Omental fat pad (tissue), 3 donors: ENCODE measurements at regions not wholly inside any gene's neighbourhood (a gene's known extent, or its start where the extent isn't known, plus 50 kb on each side); places are given as distances from the start of the nearest gene placed in this dataset.

Experiments used
- ATAC-seq: fragments of 150-250 bp; one replicate; pipeline ENCODE4 v1.9.1; 2016; ENCODE audit warnings: mild to moderate bottlenecking, moderate library complexity; ENCODE audit not compliant: low FRiP score
- DNase-seq: peaks from one replicate; pipeline ENCODE4 v3.0.0-alpha.2; 2019; ENCODE audit warnings: low spot score
- TF ChIP-seq, protein P1 (sequence below), 3 donors: fragments of 450-650 bp; IDR thresholded peaks; one replicate each; pipeline ENCODE4 v1.5.1; 2016 to 2017; ENCODE audit warnings: antibody characterized with exemption in 3 of 3, mild to moderate bottlenecking in 3 of 3, moderate library complexity in 2 of 3

DNA sequence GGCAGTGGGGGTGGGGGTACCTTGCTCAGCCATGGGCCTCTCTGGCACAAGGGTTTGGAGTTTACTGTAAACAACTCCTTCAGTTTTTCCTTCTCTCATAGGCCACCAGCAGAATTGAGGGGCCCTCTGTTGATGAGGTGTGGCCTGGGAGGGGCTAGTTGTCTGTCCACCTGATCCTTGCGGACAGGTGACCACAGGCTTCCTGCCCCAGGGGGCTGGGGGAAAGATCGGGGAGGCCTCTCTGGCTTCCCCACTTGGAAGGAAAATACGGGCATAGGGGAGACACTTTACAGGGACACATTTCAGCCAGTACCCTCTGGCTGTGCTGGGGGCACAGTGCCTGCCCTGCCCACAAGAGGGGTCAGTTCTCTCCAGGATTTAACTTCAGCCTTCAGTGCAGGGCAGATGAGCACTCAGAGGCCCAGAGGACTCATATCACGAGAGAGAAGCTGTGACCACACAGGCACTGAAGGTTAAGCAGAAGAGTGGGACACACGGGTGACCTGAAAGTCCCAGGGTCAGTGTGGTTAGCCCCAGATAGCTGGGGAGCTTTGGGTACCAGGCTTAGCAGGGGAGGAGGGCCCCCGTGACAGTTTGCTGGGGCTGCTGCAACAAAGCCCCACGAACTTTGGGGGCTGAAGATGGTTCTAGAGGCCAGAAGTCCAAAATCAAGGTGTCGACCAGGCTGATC lies 245.9 kb downstream of the SEC14L1 start:
- TF ChIP-seq, protein P1, sequence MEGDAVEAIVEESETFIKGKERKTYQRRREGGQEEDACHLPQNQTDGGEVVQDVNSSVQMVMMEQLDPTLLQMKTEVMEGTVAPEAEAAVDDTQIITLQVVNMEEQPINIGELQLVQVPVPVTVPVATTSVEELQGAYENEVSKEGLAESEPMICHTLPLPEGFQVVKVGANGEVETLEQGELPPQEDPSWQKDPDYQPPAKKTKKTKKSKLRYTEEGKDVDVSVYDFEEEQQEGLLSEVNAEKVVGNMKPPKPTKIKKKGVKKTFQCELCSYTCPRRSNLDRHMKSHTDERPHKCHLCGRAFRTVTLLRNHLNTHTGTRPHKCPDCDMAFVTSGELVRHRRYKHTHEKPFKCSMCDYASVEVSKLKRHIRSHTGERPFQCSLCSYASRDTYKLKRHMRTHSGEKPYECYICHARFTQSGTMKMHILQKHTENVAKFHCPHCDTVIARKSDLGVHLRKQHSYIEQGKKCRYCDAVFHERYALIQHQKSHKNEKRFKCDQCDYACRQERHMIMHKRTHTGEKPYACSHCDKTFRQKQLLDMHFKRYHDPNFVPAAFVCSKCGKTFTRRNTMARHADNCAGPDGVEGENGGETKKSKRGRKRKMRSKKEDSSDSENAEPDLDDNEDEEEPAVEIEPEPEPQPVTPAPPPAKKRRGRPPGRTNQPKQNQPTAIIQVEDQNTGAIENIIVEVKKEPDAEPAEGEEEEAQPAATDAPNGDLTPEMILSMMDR (IDR thresholded peaks at IDR 0.05), result no peak
- ATAC-seq (no peak), DNase-seq (no peak)

DNA sequence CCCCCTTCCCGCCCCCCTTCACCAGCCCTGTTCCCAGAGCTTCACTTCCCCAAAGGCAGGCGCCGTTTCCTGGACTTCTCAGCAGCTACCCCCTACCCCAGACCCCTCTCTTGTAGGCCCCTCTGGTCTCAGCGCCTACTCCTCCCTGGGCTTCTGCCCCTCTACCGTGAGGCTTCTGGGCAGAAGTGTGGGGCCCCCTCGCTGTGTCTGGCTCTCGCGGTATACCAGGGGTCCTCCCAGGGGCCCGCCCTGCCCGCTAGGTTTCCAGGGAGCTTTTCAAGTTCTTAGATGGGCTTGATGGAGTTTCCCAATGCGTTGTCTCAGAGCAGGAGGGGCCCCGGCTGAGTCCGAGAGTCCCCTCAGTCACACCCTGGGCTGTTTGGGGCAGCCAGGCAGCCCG lies 247.1 kb downstream of the SEC14L1 start:
- DNase-seq, result no peak
- TF ChIP-seq, protein P1 (IDR thresholded peaks at IDR 0.05), result no peak
- no peak for ATAC-seq

DNA sequence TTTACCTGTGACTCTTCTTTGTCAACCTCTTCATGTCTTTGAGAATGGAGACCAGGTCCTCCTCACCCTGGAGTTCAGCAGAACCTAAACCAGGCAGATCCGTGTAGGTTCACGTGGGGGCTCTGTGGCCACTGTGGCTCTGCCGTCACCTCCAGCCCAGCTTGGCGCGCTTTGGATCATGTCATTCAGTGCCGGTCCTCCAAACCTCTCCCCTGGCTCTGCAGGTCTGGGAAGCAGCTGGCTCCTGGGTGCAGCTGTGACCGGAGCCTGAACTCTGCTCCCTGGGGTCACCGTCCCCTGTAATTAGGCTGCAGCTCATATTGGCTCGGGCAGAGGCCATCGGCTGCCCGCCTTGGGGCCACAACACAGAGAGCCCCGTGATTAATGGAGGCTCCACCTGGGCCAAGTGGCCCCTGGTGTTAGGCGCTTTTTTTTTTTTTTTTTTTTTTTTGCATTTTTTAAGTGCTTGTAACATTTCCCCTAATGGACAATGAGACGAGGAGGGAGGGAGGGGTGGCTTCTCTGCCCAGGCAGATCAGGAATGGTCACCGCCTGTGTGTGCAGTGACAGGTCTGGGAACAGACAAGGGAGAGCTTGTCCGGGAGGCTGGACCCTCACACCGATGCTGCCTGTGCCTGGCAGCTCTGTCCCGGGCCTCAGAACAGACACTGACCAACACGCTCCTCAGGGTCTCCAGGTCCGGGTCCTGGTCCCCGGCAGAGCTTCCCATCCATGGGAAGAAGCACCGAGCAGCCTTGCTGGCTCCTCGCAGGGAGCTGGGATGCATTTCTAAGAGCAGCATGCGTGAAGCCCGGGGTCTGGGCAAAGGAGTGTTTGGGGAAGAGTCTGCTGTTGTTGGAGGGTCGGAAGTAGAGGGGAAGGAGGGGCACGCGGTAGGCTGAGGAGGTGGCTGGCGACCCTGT lies 247.9 kb downstream of the SEC14L1 start:
- TF ChIP-seq, protein P1 (IDR thresholded peaks at IDR 0.05), result no peak
- ATAC-seq, result no peak
- no peak for DNase-seq

DNA sequence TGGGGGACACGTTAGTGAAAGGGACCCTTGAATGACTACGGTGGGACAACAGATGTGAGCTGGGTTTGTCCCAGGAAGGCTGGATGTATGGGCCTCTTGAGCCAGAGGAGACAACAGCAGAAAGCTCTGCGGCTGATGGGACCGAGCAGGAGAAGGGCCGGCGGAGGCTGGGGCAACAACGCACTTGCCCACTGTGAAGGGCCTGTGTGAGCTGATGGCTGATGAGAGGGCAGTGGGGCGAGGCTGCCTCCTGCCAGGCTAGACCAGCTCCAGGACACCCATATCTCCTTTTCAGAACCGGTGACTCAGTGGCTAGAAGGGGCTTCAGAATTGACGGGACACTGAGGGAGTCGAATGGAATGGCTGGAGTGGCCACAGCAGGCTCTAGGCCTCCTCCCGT lies 250.1 kb downstream of the SEC14L1 start:
- ATAC-seq, result no peak
- TF ChIP-seq, protein P1 (IDR thresholded peaks at IDR 0.05), result no peak
- no peak for DNase-seq

DNA sequence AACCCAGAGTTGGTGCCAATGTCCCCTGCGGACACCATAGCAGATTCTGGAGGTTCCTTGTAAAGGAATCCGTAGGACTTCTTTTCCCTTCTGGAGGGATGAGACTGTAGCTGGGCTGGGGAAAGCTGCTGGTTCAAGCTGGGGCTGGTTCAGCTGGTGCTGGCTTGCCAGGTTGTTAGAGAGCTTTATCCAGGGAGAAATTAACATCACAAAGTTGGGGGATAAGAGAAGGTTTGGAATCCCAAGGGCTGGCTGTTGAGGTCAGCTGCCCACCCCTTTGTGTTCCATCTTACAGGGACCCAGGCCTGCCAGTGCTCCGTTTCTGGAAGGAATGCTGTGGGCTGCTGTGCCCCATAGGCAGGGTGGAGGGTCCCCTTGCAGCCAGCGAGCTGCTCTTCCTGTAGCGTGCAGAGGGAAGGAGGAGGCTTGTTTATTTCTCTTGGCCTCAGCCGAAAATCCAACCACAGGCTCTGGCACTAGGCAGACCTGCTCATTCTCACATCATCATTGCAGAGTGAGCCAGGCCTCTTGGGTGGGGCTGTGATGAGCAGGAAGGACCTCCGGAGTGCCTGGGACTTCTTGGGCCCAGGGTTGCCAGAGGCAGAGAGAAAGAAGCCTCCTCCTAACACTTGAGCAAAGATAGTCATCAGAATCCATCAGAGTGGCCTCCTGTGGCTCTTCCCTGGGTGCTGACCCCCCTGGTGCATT lies 251.1 kb downstream of the SEC14L1 start:
- DNase-seq (no peak), ATAC-seq (peak; percentile 37)
- TF ChIP-seq, protein P1 (IDR thresholded peaks at IDR 0.05), result no peak

DNA sequence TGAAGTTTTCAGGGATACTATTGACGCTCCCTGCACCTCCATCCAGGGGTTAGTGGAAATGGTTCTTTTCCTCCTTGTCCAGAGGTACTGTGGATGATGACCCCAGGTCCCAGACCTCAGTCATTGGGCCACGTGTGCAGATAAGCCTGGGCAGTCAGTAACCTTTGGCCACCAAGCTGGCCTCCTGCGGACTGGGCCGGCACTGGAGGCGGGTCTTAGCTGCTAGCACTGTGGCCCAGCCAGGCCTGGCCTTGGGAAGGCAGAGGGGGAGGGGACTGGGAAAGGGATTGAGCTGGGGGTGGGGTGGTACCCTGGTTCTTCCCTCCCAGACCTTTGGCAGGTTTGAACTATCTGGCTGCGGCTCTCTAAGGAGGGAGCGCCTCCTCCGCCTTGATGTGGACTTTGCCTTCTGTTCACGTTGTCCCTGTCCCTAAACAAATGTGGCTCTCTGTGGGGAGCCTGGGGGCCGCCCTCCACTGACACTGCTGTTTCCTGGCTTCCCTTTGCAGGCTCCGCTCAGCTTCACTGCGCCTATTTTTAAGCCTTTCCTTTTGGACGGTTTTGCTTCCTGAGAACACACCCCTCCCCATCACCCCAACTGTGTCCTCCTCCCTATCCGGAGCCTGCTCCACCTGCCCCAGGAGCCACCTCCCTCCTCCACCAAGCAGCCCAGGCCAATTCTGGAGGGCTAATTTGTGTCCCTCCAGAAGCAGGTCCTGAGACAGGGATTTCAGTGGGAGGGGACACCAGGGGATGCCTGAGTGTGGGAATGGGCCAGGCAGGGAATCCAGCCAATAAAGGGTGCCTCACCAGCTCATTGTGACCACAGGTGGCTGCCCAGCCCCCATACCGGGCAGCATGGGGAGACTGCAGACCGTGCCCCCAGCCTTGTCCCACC lies 251.9 kb downstream of the SEC14L1 start:
- TF ChIP-seq, protein P1 (IDR thresholded peaks at IDR 0.05), result no peak
- no peak for DNase-seq
- ATAC-seq, result no peak
